A673 (cell line): ENCODE measurements at regions not wholly inside any gene's neighbourhood (a gene's known extent, or its start where the extent isn't known, plus 50 kb on each side); places are given as distances from the start of the nearest gene placed in this dataset.

Source experiments
- CTCF ChIP-seq: fragments of 300-800, 200-600 bp; sonication (generic); conservative IDR thresholded peaks from 2 replicates; pipeline ENCODE4 v1.5.1; 2017; ENCODE audit warnings: low read depth, mild to moderate bottlenecking, antibody characterized with exemption, low read length, moderate library complexity, mixed read lengths
- EZH2 ChIP-seq: fragments of 200-600 bp; sonication (generic); IDR thresholded peaks from 2 replicates; pipeline ENCODE4 v1.6.1; 2017; ENCODE audit warnings: borderline replicate concordance, low read depth, mild to moderate bottlenecking, mixed read lengths, antibody characterized with exemption, low read length; ENCODE audit not compliant: poor library complexity, severe bottlenecking

- no peak for TF ChIP-seq CTCF
- no peak for TF ChIP-seq EZH2
Observed at GRCh38 chr20:50367739-50368375, 142.3 kb upstream of the PTPN1 start.
